SK-N-DZ (cell line): ENCODE measurements at regions not wholly inside any gene's neighbourhood (a gene's known extent, or its start where the extent isn't known, plus 50 kb on each side); places are given as distances from the start of the nearest gene placed in this dataset.

Experiments
- DNase-seq: peaks from one replicate; pipeline ENCODE4 v3.0.0-alpha.2; 2015; ENCODE audit warnings: low spot score

- DNase-seq, result no peak
Measured at GRCh38 chr10:130558746-130559546, 422.8 kb downstream of the GLRX3 start.

- no peak for DNase-seq
Measured at GRCh38 chr10:130559547-130559880, 423.3 kb downstream of the GLRX3 start.

- no peak for DNase-seq
Measured at GRCh38 chr10:130560116-130560515, 423.9 kb downstream of the GLRX3 start.

DNA sequence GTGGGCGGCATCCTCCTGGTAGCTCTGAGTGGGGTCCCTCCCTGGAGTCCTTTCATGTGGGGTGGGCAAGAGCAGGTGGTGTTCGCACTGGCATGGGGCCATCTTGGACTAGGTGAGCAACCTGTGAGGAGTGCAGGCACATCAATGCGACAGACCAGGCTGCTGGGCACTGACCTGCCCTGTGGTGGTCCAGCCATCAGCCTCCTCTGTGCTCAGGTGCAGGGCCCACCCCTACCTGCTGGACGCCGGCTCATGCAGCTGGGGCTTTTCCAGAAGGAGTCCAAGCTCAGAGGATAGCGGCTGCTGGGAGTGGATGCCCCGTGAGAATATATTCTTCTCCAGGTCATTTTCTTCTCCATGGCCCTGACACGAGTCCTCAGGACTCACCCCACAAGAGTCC is 424.4 kb downstream of the GLRX3 start:
- no peak for DNase-seq

GRCh38 chr10:130561681-130562080 is 425.5 kb downstream of the GLRX3 start:
- no peak for DNase-seq

GRCh38 chr10:130567011-130567410 is 430.8 kb downstream of the GLRX3 start:
- DNase-seq, result no peak

DNA sequence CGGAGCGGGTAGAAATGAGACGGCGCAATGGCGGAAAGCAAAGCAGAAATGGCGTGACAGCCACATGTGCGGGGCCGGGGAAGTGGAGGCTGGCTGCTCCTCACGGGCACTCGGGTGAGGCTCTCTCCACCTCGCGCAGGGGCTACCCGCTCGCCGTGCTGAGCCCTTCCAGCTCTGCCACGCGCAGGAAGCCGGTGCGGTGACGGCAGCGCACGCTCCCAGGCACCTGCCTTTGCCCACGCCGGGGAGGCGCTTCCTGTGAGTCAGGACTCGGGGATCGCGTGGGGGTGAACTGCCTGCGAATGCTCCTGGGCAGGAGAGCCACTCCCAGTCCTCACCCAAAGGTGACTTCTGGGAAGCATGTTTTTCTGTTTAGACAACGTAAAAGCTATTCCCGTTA is 431.2 kb downstream of the GLRX3 start:
- no peak for DNase-seq

- no peak for DNase-seq
Measured at GRCh38 chr10:130568246-130568645, 432.1 kb downstream of the GLRX3 start.

DNA sequence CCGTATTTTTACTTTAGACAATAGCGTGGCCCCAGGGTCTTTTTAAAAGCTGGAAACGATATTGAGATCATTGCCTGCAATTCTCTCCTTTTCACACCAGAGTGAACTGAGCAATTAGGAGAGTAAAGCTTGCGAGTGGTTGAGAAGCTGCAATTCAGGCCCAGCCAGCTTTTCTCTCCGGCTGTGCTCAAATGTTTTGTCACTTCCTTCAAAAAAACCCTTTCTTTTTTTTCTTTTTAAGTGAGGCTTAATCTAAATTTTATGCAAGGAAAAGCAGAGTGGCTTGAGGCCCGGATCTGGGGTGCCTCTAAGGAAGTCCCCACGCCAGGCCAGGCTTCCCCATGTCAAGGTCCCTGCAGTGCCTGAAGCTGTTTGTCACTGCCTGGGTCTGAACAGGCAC is 433.9 kb downstream of the GLRX3 start:
- no peak for DNase-seq

- no peak for DNase-seq
Measured at GRCh38 chr10:130571674-130572073, 435.5 kb downstream of the GLRX3 start.

- DNase-seq, result no peak
Measured at GRCh38 chr10:130573446-130573845, 437.3 kb downstream of the GLRX3 start.

DNA sequence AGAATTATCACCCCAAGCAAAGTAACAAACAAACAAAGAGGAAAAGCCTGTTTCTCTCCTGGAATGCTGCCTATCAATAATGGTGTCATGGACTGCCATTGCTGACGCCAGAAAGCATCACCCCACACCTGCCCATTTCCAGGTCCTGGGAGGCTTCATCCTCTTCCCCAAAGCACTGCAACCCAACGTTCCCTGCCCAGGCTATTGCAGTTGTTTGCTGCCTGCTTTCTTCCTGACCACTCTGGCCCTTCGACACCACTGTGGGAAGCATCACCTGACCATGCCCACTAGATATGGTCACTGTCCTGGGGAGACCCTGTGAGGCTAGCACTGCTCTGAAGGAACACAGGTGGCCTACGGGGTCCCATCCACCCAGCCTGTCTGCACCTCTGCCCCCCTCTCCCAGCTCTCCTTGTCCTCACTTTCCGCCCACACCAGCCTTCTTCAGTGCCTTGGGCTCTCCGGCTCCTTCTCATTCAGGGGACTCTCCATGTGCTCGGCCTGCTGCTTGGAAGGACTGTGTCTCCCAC is 439.6 kb downstream of the GLRX3 start:
- no peak for DNase-seq

DNA sequence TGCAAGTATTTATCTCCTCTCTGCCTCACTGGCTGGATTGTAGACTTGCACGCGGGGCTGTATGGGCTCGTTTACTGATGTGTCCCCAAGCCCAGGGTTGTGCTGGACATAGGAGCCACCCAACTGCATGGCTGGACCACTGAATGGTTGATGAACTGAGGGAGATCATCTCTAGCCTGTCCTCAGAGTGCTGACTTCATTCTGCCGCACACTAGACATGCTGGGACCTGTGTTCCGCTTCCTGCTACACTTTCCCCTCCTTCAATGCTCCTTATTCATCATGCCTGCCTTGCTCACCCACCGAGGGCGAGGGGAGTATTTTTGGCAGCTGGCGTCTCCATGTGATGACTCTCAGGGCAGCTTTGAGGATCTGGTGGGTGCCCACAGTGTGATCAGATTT is 440.2 kb downstream of the GLRX3 start:
- no peak for DNase-seq

- no peak for DNase-seq
Measured at GRCh38 chr10:130577039-130577438, 440.8 kb downstream of the GLRX3 start.

- no peak for DNase-seq
Measured at GRCh38 chr10:130578532-130579289, 442.5 kb downstream of the GLRX3 start.

- DNase-seq, result no peak
Measured at GRCh38 chr10:130579913-130580312, 443.7 kb downstream of the GLRX3 start.

DNA sequence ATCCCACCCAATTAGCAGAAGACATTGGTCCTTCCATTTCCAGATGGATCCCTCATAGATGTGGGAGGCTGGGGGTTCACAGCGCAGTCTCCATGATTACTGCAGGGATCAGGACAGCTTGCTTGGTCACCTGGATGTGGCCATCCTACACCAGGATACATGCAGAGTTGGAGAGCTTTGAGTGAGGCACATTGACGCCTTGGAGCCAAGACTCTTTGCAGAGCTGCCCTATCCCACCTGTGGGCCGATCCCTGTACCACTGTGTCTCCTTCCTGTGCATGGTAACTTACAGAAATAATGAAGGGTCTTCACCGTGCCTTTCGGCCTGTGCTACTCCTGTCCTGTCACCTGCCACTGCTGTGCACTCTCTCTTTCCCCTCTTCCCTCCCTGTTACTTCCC is 444.8 kb downstream of the GLRX3 start:
- DNase-seq, result no peak

DNA sequence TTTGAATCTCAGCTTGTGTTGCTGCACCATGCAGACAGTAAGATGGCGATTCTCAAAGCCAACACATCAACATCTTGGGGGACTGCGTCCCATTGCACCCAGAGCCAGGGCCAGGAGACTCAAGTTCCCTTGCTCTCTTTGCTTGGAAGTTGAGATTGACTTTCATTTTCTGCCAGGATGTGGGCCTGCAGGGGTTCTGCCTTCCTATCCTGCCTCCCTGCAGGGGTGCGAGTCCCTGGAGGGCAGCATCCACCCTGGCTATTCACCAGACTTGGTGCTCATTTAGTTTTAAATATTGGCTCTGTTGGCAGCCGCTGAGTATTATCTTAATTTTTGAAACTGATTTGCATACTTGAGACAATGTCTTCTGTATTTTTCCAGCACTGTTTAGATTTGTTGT is 451.5 kb downstream of the GLRX3 start:
- no peak for DNase-seq

DNA sequence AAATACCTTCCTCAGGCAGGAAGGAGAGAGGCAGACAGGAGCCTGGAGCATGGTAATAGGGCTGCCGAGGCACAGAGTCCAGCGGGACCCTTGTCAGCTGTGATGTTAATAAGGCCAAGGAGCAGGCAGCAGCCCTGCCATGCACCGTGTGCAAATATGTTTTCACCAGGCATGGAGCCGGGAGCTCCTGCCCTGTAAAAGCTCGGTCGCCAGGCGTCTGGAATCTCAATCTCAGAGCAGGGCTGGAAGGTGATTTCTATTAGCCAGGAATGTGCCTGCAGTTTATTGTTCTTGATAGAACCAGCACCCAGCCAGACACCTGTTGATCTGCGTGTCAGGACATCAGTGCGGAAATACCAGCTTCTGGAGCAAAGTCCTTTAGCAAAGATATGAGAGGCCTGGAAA is 469.8 kb downstream of the GLRX3 start:
- DNase-seq, result no peak

DNA sequence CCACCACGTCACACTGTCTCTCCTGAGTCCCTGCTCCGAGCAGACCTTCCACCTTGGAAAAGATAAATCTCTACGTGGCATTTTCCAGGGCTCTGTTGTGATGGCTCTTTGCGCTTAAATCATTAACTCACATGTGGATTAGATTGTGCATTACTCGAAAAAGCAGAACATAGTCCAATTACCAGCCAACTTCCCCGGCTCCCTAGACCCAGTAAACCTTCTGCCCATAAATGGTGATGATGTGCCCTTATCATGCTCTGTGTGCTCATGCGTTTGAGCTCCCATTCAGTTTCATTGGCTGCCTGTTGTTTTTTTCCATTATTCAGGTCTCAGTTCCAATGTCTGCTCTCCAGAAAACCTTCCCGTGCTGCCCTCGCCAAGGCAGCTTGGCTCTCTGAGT is 471.2 kb downstream of the GLRX3 start:
- DNase-seq, result no peak

DNA sequence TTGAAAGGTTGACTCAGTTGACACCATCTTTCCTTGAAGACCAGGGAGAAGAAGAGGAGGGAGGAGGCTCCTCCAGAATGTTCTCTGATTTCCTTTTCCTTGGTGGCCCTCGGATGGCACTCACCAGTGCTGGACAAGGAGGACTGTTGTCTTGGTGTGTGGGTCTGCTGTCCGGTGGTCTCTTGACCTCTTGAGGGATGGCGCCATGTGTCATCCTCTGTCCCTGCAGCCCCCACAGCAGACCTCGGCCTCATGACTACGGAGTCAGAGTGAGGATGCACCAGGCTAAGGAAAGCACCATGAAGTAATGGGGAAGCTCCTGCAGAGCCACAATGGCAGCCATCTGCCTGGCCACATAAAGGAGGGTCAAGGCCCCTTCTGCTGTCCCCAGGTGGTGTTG is 475.0 kb downstream of the GLRX3 start:
- no peak for DNase-seq

DNA sequence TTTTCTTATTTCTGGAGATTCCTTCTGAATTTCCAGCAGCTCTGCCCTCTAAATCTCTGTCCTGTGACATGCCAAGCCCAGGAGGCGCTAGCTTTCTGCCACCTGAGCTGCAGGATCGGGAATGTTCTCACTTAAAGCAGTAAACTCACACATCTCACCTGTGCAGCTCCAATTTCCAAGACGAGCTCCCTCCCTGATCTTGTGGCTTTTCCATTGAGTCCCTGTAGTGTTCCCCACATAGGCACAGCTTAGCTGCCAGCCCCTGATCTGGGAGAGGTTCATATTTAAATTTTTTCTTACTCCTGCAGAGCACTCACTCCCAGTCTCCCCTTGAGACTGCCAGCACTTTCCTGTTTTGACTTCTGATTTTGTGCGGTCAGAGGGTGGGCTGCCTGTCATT is 479.3 kb downstream of the GLRX3 start:
- no peak for DNase-seq

- no peak for DNase-seq
Measured at GRCh38 chr10:130617985-130618384, 481.8 kb downstream of the GLRX3 start.
